Mesendoderm (in vitro differentiated cells): ENCODE measurements at regions not wholly inside any gene's neighbourhood (a gene's known extent, or its start where the extent isn't known, plus 50 kb on each side); places are given as distances from the start of the nearest gene placed in this dataset.

ENCODE experiments used
- DNase-seq: peaks from one replicate; pipeline ENCODE4 v3.0.0; 2013
- H2AK5ac ChIP-seq: 2 replicates; pipeline ENCODE4 v1.6.1; 2013; ENCODE audit warnings: low read length, inconsistent platforms
- H2BK120ac ChIP-seq: 2 replicates; pipeline ENCODE4 v1.6.1; 2013; ENCODE audit warnings: low read depth, mild to moderate bottlenecking, low read length, moderate library complexity, mixed read lengths
- H2BK15ac ChIP-seq: replicated peaks from 2 replicates; pipeline ENCODE4 v1.6.1; 2013; ENCODE audit warnings: low read depth, mild to moderate bottlenecking, moderate library complexity
- H2BK5ac ChIP-seq: 2 replicates; pipeline ENCODE4 v1.6.1; 2013; ENCODE audit warnings: low read length, inconsistent platforms
- H3K18ac ChIP-seq: 2 replicates; pipeline ENCODE4 v1.6.1; 2013; ENCODE audit warnings: mild to moderate bottlenecking, low read length, mixed read lengths
- H3K23ac ChIP-seq: one replicate; pipeline ENCODE4 v1.6.1; 2013; ENCODE audit warnings: low read length
- H3K27ac ChIP-seq: 2 replicates; pipeline ENCODE4 v1.5.1; 2013; ENCODE audit warnings: low read depth, mild to moderate bottlenecking, inconsistent platforms, low read length, moderate library complexity
- H3K27me3 ChIP-seq: 2 replicates; pipeline ENCODE4 v1.6.1; 2013; ENCODE audit warnings: low read length, control low read depth, mild to moderate bottlenecking, inconsistent platforms; ENCODE audit not compliant: insufficient read depth, poor library complexity
- H3K36me3 ChIP-seq: 2 replicates; pipeline ENCODE4 v1.6.1; 2013; ENCODE audit warnings: low read length, inconsistent platforms; ENCODE audit not compliant: control insufficient read depth, insufficient read depth
- H3K4ac ChIP-seq: one replicate; pipeline ENCODE4 v1.6.1; 2013; ENCODE audit warnings: low read depth, mild to moderate bottlenecking, low read length, moderate library complexity
- H3K4me1 ChIP-seq: 2 replicates; pipeline ENCODE4 v1.6.1; 2013; ENCODE audit warnings: low read depth, low read length, inconsistent platforms; ENCODE audit not compliant: control insufficient read depth
- H3K4me2 ChIP-seq: 2 replicates; pipeline ENCODE4 v1.6.1; 2013; ENCODE audit warnings: low read length
- H3K4me3 ChIP-seq: 2 replicates; pipeline ENCODE4 v1.5.1; 2013; ENCODE audit warnings: mild to moderate bottlenecking, low read length
- H3K56ac ChIP-seq: one replicate; pipeline ENCODE4 v1.6.1; 2013; ENCODE audit warnings: low read length
- H3K79me1 ChIP-seq: 2 replicates; pipeline ENCODE4 v1.6.1; 2013; ENCODE audit warnings: low read length, inconsistent platforms
- H3K79me2 ChIP-seq: 2 replicates; pipeline ENCODE4 v1.6.1; 2013; ENCODE audit warnings: mild to moderate bottlenecking, low read length; ENCODE audit not compliant: control insufficient read depth, insufficient read depth
- H3K9ac ChIP-seq: 2 replicates; pipeline ENCODE4 v1.6.1; 2013; ENCODE audit warnings: low read length, inconsistent platforms
- H4K5ac ChIP-seq: one replicate; pipeline ENCODE4 v1.6.1; 2013; ENCODE audit warnings: low read length
- H4K8ac ChIP-seq: one replicate; pipeline ENCODE4 v1.6.1; 2013; ENCODE audit warnings: low read depth, mild to moderate bottlenecking, control low read depth, low read length, moderate library complexity
- WGBS: extraction: QIAGEN DNeasy Blood & Tissue Kit; methylation state at CpG from one replicate; pipeline ENCODE4 v1.1.7; 2013; ENCODE audit warnings: low lambda C conversion rate, missing lambda C conversion rate; ENCODE audit not compliant: insufficient coverage; ENCODE audit errors: extremely low coverage; 5-methylcytosine and 5-hydroxymethylcytosine counted together

DNA sequence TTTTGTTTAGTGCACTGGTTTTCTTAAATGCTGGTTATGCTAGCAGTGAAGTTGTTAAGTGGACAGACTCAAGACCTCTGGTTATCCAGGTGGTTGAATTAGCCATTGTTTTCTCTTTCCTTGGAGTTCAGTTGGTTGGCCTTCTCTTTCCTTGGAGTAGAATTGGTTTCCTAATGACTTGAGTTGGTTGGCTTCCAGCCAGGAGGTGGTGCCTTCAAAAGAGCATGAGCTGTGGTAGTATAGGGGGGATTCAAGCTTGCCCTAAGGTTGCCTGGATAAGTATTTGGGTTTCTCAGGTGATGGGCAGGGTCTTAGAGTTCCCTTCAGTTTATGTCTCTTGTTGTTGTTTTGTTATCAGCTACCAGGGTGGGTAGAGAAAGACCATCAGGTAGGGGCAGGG lies 92.5 kb downstream of the ATP23 start:
- H4K5ac ChIP-seq, result no peak overlapping the region
- no peaks in the 10 kb centered on the region for H3K4me1 ChIP-seq
- H3K4ac ChIP-seq, result no peak overlapping the region
- H2BK5ac ChIP-seq, result no peak overlapping the region
- H3K36me3 ChIP-seq, result no peaks in the 10 kb centered on the region
- no peaks in the 10 kb centered on the region for H3K79me1 ChIP-seq
- H2BK120ac ChIP-seq, result no peak overlapping the region
- no peak overlapping the region for H3K27ac ChIP-seq
- no peak for DNase-seq
- no peak overlapping the region for H4K8ac ChIP-seq
- no peaks in the 10 kb centered on the region for H3K27me3 ChIP-seq
- no peak overlapping the region for H2AK5ac ChIP-seq
- no peak overlapping the region for H3K4me2 ChIP-seq
- H3K4me3 ChIP-seq, result no peak overlapping the region
- no peaks in the 10 kb centered on the region for H3K79me2 ChIP-seq
- H2BK15ac ChIP-seq, result no peak overlapping the region
- no peak overlapping the region for H3K23ac ChIP-seq
- no peak overlapping the region for H3K9ac ChIP-seq
- no peak overlapping the region for H3K18ac ChIP-seq
- no peak overlapping the region for H3K56ac ChIP-seq

DNA sequence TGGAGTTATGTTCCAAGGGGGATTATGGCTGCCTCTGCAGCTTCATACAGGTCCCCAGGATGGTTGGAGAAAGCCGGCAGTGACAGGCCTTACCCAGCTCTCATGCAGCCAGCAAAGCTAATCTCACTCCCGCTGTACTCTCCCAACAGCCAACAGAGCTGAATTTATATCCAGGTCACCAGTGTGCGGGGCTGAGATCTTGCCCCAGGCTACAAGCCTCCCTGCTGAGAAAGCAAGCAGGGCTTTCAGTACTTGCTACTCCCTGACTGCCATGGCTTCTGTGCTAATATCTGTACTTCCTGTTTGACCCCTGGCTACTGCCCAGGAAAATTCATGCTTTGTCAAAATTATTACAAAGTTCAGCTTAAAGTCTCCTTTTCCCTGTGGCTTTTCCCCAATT lies 92.9 kb downstream of the ATP23 start:
- Histone ChIP-seq H3K27me3 (no peaks in the 10 kb centered on the region), H3K4ac (no peak overlapping the region), H4K8ac (no peak overlapping the region), H3K23ac (no peak overlapping the region), H3K4me3 (no peak overlapping the region), H2BK15ac (no peak overlapping the region), H3K56ac (no peak overlapping the region), H2BK120ac (no peak overlapping the region), H3K4me1 (no peaks in the 10 kb centered on the region), H4K5ac (no peak overlapping the region), H2BK5ac (no peak overlapping the region), H3K36me3 (no peaks in the 10 kb centered on the region), H3K18ac (no peak overlapping the region), H3K79me2 (no peaks in the 10 kb centered on the region), H3K79me1 (no peaks in the 10 kb centered on the region), H3K4me2 (no peak overlapping the region), H2AK5ac (no peak overlapping the region), H3K9ac (no peak overlapping the region), H3K27ac (no peak overlapping the region)
- no peak for DNase-seq
- WGBS, result no CpG with 5 or more reads among the region's 3 CpGs

DNA sequence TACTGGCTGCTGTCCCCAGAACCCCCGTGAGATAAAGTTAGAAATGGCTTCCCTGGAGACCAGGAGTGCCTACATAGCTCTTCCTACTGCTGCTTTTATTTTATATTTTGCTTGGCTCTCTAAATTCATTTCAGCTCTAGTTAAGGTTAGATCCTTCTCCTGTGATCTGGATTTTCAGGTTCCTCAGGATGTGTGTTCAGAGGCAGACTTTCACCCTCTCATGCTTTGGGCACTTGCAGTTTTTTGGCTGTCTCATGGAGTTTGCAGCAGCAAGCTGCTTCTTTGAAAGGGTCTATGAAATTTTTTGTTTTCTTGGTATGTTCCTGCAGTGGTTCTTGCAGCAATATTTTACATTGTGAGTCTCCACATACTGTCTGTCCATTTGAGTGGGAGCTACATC lies 93.3 kb downstream of the ATP23 start:
- Histone ChIP-seq H3K23ac (no peak overlapping the region), H3K18ac (no peak overlapping the region), H3K79me1 (no peaks in the 10 kb centered on the region), H3K4me2 (no peak overlapping the region), H3K79me2 (no peaks in the 10 kb centered on the region), H3K4me3 (no peak overlapping the region), H2BK120ac (no peak overlapping the region), H3K36me3 (no peaks in the 10 kb centered on the region), H3K9ac (no peak overlapping the region), H3K27me3 (no peaks in the 10 kb centered on the region), H4K8ac (no peak overlapping the region), H4K5ac (no peak overlapping the region), H2BK5ac (no peak overlapping the region), H2AK5ac (no peak overlapping the region), H3K27ac (no peak overlapping the region), H3K4me1 (no peaks in the 10 kb centered on the region), H2BK15ac (no peak overlapping the region), H3K56ac (no peak overlapping the region), H3K4ac (no peak overlapping the region)
- no peak for DNase-seq
- WGBS, result no CpG with 5 or more reads among the region's 1 CpG

DNA sequence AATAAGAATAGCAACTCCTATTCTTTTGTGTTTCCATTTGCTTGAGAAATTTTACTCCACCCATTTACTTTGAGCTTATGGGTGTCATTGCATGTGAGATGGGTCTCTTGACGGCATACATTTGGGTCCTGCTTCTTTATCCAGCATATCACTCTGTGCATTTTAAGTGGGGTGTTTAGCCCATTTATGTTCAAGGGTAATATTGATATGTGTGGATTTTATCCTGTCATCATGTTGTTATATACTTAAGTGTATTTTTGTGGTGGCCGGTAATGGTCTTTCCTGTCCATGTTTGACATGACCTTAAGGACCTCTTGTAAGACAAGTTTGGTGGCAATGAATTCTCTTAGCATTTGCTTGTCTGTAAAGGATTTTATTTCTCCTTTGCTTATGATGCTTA lies 100.1 kb downstream of the ATP23 start:
- no CpG with 5 or more reads among the region's 2 CpGs for WGBS
- H3K36me3 ChIP-seq, result no peaks in the 10 kb centered on the region

DNA sequence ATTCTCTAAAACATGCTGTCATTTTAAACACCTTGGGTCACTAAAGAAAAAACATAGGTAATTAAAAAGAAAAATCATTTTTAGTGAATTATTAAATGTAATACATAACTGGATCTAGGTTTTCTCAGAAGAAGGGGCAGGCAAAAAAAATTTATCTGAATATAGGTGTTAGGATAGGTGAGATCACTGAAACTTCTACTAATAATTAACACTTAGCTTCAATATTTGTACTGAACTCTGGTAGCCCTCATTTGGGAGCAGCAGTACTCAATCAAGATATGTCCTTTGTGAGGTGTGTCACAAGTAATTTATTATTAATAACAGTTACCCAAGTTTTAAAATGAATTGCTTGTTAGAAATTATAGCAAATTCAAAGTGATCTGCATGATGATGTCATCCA lies 103.6 kb downstream of the ATP23 start:
- no peak overlapping the region for H2BK15ac ChIP-seq
- no peaks in the 10 kb centered on the region for H3K79me2 ChIP-seq
- H3K27me3 ChIP-seq, result no peaks in the 10 kb centered on the region
- no peak overlapping the region for H3K27ac ChIP-seq
- no peak overlapping the region for H2AK5ac ChIP-seq
- H3K36me3 ChIP-seq, result no peaks in the 10 kb centered on the region
- H3K79me1 ChIP-seq, result no peaks in the 10 kb centered on the region
- H3K18ac ChIP-seq, result no peak overlapping the region
- H3K4me2 ChIP-seq, result no peak overlapping the region
- H4K5ac ChIP-seq, result no peak overlapping the region
- no peak overlapping the region for H3K56ac ChIP-seq
- H4K8ac ChIP-seq, result no peak overlapping the region
- no peak overlapping the region for H3K23ac ChIP-seq
- H3K9ac ChIP-seq, result no peak overlapping the region
- no peaks in the 10 kb centered on the region for H3K4me1 ChIP-seq
- H3K4ac ChIP-seq, result no peak overlapping the region
- no peak overlapping the region for H2BK120ac ChIP-seq
- no peak overlapping the region for H3K4me3 ChIP-seq
- no peak overlapping the region for H2BK5ac ChIP-seq
- no peak for DNase-seq

More for the DNA sequence above, 100.1 kb downstream of the ATP23 start:
- Histone ChIP-seq H3K4me3 (no peak overlapping the region), H2BK15ac (no peak overlapping the region), H4K5ac (no peak overlapping the region), H2BK120ac (no peak overlapping the region), H2AK5ac (no peak overlapping the region), H3K9ac (no peak overlapping the region), H3K56ac (no peak overlapping the region), H3K4ac (no peak overlapping the region), H3K79me2 (no peaks in the 10 kb centered on the region), H2BK5ac (no peak overlapping the region), H3K79me1 (no peaks in the 10 kb centered on the region), H3K27ac (no peak overlapping the region), H3K18ac (no peak overlapping the region), H3K23ac (no peak overlapping the region), H3K4me1 (no peaks in the 10 kb centered on the region), H3K4me2 (no peak overlapping the region), H3K27me3 (no peaks in the 10 kb centered on the region), H4K8ac (no peak overlapping the region)
- DNase-seq, result no peak

DNA sequence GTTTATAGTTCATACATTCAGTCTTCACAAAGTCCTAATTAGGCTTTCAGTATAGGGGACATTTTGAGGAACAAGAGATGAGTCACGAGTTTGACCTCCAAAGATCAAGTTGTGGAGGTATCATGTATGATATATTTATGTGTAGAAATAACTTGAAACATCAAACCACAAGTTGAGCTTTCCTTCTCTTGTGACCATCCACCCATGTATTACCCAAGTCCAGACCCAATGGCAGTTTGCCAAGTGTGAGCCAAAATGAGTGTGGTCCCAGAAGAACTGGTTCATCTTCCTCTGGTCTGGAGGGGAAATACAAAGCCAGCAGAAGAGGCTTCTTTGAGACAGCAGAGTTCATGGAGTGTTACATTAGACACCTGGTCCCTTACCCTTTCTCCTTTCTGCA lies 104.9 kb downstream of the ATP23 start:
- no peak overlapping the region for H3K23ac ChIP-seq
- no peaks in the 10 kb centered on the region for H3K79me1 ChIP-seq

More for the DNA sequence above, 104.9 kb downstream of the ATP23 start:
- no peak overlapping the region for H2AK5ac ChIP-seq
- H3K79me2 ChIP-seq, result no peaks in the 10 kb centered on the region
- no peak overlapping the region for H3K4me3 ChIP-seq
- H3K27ac ChIP-seq, result no peak overlapping the region
- H3K56ac ChIP-seq, result no peak overlapping the region
- no peak overlapping the region for H3K9ac ChIP-seq
- no peak overlapping the region for H3K4ac ChIP-seq
- no peak overlapping the region for H2BK5ac ChIP-seq
- no peaks in the 10 kb centered on the region for H3K4me1 ChIP-seq
- no peaks in the 10 kb centered on the region for H3K27me3 ChIP-seq
- no peak overlapping the region for H4K5ac ChIP-seq
- no CpG with 5 or more reads among the region's 1 CpG for WGBS
- H2BK120ac ChIP-seq, result no peak overlapping the region
- DNase-seq, result no peak
- no peaks in the 10 kb centered on the region for H3K36me3 ChIP-seq
- no peak overlapping the region for H3K4me2 ChIP-seq
- no peak overlapping the region for H2BK15ac ChIP-seq
- H4K8ac ChIP-seq, result no peak overlapping the region
- no peak overlapping the region for H3K18ac ChIP-seq
